NCI-H1694 (cell line): ENCODE measurements at regions not wholly inside any gene's neighbourhood (a gene's known extent, or its start where the extent isn't known, plus 50 kb on each side); places are given as distances from the start of the nearest gene placed in this dataset.
A peak's percentile ranks its signal among the peaks of the same experiment; 100 is the strongest.

Experiments
- DNase-seq: peaks from one replicate; lab custom pipeline; 2025; lab: John Stamatoyannopoulos, UW

DNA sequence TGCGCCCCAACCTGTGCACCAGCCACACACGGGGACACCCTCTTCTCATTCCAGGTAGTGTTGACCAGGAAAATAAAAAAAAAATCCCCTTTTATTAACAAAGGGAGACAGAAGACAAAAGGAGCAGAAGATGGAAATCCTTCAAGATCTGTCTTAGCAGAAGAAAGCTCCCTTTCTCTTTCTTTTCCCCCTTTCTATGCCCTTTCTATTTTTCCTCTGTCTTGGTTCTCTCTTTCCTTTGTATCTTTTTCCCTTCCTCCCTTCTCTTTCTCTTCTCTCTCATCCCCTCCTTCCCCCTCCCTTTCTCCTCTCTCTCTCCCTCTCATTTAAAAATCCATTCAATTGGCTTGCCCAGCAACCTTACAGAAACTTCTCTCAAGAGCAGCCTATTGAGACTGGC is 254.1 kb upstream of the ZFHX3 start:
- no peak for DNase-seq

DNA sequence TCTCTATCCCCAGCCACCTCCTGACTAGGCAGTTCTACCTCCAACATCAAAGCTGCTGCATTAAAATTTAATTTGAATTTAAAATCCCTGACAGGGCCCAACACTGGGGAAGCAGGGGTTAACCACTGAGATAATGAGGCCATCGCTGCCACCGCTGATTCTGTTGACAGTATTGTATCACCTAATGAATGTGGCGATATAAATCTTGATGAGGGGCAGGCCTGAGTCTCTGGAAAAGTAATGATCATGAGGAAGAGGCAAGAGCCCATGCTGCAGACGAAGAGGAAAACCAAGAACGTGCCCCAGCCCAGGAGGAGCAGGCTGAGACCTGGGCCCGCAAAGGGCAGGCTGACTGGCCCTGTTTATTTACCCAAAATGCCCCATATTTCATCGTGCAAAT is 251.4 kb upstream of the ZFHX3 start:
- no peak for DNase-seq

DNA sequence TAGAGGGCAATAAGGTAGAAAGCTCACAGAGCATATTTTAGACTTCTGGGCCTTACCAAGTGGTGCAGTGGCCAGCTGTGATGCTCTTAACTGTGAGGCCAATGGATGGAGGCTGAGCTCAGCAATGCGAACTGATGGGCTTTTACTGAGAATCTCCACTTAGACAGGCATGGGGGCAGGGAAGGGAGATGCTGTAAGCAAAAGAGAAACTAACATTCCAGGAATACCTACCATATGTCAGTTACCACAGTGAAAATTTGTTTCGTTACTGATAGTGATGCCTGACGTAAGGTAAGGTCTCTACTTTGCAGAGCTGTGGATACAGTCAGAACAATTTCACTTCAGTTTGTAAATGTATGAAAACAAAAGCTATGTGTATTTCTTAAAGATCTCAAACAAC is 250.6 kb upstream of the ZFHX3 start:
- no peak for DNase-seq

DNA sequence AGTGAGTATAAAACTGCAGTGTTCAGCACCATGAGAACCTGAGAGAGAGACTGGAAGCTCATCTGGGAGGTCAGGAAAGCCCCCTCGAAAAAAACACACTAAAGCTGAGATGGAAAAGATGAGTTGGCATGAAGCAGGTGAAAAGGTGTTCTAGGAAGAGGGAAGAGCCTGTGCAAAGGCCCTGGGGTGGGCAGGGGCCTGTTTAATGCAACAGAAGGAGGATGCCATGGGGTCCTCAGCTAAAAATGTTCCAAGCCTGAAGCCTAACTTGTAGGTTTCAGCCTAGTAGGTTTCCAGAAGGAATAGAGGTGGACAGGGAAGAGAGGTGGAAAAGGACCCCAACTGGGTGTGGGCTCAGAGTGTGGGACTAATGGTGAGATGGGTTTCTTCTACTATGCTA is 242.3 kb upstream of the ZFHX3 start:
- no peak for DNase-seq

DNA sequence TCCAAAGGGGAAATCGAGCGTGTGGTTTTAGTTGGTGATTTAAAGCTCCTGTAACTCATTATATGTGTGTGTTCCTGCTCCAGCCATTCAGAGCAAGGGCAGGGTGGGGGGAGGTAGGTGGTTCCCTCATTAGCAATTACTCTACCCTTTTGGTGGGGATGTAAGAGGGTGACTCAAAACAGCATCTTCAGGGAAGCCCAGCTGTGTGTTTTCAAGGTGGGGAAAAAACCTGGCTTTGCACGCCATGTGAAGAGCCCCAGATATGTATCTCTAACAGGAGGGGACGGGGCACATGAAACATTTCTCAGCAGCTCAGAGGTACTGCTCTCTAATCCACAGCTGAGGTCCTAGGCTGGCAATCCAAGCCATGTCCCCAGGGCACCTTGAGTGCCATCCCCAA is 241.3 kb upstream of the ZFHX3 start:
- no peak for DNase-seq

DNA sequence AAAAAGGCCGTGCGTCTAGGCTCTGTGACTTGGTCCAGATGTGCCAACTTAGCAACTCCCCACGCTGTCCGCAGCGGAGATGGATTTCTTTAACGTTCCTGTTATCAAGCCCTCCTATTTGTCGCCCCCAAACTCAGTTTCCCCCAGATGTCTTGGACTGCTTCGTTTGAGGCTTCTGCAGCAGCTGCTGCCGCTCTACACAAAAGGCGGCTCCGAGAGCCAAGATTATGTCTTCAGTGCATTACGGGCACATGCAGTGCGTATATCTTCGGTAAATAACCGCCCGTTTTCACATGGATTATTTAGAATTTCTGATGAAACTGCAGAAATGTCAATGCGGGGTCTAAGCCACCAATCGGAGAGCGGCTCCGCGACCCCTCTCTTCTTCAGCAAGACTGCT is 240.6 kb upstream of the ZFHX3 start:
- no peak for DNase-seq

DNA sequence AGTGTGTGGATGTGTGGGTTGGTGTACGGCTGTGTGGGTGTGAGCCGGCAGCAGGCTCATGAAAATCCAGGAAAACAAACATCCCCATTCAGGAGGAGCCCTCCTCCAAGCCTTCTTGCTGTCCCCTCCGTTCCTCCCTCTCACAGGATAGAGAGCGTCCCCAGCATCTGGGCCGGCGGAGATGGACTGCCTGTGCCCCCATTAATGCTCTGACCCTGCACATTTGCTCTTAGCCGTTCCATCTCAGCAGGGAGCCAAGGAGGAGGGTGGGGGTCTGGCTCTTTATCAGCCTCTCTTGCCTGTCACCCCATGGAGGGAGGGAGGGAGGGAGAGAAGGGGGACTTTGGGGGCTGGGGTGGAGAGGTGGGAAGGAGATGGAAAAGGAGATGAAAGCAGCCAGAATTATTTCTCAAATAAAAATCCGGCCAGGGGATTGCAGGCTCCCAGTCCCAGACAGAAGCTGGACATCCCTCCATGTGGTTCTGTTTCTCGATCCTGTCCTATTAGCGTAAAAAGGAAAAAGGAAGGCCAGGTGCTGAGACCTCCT is 240.0 kb upstream of the ZFHX3 start:
- no peak for DNase-seq

DNA sequence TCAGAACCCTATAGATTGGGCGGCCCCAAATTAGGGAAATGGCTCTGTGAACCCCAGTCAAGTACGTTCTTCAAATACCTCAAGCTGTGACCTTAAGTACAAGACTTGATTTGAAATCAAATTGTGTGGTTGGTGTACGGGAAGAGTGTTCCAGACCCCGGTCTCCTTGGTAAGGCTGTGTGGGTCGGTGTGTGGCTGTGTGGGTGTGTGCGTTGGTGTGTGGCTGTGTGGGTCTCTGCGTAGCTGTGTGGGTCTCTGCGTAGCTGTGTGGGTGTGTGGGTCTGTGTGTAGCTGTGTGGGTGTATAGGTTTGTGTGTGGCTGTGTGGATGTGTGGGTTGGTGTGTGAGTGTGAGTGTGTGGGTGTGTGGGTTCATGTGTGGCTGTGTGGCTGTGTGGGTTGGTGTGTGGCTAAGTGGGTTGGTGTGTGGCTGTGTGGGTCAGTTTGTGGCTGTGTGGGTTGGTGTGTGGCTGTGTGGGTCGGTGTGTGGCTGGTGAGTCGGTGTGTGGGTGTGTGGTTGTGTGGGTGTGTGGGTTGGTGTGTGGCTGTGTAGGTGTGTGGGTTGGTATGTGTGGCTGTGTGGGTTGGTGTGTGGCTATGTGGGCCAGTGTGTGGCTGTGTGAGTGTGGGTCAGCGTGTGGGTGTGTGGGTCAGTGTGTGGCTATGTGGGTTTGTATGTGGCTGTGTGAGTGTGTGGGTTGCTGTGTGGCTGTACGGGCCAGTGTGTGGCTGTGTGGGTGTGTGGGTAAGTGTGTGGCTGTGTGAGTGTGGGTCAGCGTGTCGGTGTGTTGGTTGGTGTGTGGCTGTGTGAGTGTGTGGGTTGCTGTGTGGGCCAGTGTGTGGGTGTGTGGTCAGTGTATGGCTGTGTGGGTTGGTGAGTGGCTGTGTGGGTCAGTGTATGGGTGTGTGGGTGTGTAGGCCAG is 238.7 kb upstream of the ZFHX3 start:
- no peak for DNase-seq

DNA sequence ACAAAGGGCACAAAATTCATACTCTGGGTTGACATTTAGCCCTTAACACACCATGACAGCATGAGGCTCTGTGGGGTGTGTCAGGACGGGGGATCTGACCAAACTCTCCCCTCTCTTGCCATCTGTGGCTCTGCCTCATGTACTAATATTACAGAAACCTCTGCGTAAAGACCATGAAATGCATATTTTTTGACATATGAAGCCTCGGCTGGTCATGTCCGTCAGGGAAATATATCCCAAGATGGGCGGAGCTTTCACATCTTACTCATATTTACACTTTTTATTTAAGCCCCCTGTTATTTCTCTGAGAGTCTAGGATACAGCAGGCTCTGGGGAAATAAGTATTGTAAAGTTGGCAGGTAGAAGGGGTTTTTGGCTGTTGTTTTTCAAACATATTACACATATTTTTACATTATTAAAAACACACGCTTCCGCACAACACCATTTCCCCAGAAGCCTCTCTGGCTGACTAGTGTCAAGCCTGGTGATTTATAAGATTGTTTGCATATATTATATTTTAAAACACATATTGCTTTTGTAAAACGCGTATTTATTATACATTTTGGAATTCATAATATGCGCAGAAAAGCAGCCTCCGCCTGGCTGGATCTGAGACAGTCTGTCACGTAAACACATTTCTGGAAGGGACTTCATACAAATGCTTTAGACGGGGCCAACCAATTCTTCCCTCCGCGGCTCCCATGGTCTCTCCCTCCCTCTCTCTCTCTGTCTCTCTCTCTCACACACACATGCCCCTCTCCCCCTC is 237.7 kb upstream of the ZFHX3 start:
- DNase-seq: no peak

DNA sequence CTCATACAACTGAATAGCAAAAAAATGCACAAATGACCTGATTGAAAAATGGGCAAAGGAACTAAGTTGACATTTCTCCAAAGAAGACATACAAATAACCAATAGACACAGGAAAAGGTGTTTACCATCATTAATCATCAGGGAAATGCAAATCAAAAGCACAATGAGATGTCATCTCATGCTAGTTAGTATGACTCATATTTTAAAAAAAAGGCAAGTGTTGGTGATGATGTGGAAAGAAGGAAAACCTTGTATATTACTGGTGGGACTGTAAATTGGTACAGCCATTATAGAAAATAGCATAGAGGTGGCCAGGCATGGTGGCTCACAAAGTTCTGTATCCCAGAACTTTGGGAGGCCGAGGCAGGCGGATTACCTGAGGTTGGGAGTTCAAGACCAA is 232.5 kb upstream of the ZFHX3 start:
- DNase-seq: no peak

DNA sequence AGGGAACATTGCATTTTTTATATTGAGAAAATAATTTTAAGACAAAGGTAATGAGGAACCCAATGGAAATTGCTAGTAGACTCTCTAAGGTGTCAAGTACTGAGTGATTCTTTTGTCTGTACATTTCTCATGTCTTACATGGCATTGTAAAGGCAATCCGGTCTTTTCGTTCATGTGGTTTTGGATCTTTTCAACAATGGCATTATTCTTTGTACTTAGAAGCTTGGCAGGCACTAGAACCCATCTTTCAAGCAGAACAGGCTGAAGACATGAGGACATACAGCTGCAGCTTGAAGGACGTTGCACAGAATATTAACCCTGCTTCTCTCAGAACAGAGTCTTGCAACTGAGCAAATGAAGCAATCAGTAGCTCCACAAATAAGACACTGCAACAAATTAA is 231.5 kb upstream of the ZFHX3 start:
- DNase-seq: no peak

DNA sequence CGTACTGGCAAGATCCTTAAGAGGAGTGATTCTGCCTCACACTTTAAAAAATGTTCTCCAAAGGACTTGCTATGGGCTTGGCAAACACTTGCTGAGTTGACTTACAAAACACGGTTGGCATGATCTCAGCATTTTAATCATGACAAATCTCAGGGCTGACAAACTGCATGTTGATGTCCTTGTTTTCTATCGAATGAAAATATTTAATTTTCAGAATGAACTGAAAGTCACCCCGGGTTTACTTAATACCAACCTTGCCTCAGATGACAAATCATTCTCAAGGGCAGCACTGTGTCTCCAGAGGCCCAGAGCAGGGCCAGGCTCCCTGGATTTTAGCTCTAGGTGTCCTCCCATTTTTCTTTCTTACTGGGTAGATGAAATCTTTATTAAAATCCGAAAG is 229.1 kb upstream of the ZFHX3 start:
- no peak for DNase-seq

DNA sequence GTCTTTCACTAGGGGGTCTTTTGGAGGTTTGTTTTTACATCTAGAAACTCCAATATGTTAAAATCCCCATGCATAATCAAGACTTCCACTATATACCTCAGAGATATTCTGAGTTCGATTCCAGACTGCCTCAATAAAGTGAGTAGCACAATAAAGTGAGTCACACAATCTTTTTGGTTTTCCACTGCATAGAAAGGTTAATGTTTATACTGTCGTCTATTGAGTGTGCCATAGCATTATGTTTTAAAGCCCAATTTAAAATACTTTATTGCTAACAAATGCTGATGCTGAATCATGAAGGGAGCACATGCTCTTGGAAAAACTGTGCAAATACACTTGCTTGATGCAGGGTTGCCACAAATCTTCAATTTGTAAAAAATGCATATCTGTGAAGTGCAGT is 227.5 kb upstream of the ZFHX3 start:
- DNase-seq: no peak

DNA sequence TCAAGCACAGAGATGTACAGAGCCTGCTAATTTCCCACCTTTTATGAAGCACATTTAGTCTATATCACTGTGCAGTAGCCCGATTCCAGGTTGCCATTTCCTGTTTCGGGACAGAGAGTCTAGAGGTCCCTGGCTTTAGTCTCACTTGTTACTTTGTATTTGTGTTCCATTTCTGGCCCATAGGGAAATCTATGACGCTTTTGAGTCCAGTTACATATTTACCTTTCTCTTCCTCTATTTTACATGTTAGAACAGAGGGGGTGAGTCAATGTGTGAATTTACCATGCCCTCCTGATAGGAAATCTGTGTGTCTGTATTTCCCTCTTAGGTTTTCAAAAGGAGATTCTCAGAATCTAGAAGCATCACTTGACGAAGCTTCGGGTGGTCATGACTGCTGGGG is 227.1 kb upstream of the ZFHX3 start:
- no peak for DNase-seq

DNA sequence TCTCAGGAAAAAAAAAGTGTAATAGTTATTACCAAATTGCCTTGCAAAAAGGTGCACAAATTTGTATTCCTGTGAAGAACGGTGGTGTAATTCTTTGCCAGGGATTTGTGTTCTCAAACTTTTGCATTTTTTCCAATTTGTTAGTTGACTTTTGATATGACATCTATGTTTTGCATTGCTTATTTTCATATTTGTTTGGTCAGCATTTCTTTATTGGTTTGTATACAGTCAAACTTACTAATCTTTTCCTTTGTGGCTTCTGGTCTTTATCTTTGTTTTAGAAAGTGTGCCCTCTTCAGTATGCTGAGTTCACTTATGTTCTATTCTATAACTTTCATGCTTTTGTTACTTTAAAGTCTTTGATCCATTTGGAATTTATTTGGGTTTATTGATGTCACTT is 226.2 kb upstream of the ZFHX3 start:
- no peak for DNase-seq

DNA sequence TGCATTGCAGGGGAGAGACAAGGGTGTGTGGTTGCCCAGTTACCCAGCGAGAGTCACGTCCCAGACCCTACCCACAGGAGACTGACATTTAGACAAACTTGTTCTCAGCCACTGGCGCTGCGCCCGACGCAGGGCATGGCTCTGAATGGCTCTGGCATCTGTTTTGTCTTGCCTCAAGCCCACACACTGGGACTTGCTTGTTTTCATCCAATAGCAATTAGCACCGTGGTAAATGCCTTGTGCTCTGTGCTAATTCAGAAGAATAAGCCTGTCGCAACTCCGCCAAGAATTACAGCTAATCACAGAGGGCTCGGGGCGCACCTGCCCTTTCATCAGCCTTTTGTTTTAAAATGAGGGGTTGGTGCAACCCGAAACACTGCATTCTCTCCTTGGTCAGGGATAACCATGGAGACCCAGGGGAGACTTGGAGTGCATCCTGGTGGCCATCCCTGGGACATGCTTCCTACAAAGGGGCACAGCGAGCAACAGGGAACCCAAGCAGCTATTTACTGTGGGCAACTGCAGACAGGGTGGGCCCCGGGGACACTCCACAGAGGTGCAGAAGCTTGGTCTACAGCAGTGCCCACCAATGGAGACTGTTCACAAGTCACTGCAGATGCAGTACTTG is 220.6 kb upstream of the ZFHX3 start:
- DNase-seq: peak; percentile 28

DNA sequence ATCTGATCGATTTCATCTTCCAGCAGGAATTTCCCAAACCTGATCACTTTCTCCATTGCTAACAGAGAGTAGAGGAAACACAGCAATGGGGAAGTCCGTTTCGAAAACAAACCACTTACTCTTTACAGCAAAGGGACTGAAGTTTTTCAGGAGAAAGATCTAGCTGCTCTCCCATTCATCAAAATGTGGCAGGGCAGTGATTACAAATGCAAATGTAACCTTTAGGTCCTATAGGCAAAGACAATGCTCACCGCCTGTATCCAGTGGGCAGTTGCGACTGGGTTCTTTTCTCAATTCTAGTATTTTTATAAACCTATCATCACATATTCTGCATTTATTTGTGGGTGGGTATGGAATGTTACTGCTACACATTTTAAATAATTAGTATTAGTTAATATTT is 218.0 kb upstream of the ZFHX3 start:
- DNase-seq: no peak

DNA sequence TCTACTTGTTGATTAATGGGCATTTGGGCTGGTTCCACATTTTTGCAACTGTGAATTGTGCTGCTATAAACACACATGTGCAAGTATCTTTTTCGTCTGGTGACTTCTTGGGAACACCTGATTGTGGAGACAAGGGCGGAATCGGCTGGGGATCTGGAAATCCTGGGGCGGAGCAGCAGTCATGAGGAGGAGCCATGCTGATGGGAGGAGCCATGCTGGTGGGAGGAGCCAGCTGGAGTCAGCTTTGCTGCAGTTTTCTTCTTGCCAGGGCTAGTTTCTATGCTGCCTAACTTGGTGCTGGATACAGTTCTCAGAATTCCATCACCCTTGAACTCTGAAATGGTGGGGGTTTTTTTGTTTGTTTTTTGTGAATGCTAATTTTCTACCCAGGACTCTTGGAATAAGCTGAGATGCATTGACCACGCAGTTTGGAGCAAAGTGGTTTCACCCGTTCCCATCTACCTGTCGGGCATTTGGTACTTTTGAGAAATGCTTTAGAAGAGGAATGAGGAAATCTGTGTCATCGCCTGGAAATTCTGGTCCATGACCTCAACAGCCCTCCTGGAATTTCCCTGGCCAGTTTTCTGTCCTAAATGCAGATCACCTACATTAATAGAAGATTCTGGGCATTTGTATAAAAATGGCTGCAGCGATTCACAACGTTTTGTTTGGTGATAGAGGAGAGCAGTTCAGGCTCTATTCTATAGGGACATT is 217.4 kb upstream of the ZFHX3 start:
- DNase-seq: no peak

DNA sequence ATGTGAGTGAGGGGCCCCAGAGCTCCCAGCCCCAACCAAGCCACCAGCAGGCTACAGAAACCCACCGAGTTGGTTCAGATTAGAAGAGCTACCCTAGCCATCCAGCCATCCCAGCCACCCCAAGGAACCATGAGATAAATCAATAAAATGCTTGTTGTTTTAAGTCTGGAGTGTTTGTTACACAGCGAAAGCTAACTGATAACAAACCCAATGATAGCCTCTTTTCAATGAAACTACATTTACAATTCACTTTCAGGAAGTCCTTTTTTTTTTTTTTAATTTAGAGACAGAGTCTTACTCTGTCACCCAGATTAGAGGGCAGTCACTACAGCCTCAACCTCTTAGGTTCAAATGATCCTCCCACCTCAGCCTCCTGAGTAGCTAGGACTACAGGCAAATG is 215.0 kb upstream of the ZFHX3 start:
- DNase-seq: no peak

DNA sequence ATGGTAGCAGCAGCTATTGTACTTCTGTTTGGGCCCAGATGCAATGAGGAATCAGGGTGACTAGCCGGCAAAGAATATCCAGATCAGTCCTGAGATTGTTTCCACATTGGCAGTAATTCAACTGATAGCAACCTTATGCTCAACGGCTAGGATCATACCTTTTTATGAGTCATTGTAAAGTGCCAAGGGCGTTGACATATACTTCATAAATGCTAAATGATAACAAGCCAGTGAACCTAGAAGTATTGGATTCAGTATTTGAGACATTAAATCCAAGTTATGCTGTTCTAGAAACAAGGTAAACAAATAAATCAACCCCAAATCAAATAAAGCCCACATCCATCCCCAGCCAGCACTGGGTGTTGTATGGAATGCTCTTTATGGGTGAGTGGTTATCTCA is 207.1 kb upstream of the ZFHX3 start:
- no peak for DNase-seq

DNA sequence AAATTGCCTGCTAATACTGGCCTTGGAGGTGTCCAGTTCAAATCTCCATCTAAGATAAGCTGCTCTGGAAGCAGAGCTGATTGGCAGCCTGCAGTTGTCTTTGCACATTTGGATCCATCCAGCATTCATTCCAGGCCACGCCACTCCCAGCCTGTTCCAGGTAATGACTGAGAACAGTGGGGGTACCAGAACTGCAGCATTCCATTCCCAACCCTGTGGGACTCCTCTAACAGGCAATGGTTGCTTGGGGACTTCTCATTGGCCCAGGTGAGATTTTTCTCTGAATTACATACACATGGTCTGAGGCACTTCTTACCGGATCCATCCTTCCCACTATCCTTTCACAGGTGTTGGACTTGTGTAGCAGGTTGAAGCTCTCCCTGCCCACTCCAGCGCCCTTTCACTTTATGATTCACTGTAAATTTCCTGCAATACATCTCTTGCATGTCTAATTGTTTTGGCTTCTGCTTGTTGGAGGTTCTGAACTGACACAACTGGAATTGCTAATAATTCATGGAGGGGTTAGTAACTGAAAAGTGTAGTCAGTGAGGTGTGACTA is 206.1 kb upstream of the ZFHX3 start:
- DNase-seq: no peak

DNA sequence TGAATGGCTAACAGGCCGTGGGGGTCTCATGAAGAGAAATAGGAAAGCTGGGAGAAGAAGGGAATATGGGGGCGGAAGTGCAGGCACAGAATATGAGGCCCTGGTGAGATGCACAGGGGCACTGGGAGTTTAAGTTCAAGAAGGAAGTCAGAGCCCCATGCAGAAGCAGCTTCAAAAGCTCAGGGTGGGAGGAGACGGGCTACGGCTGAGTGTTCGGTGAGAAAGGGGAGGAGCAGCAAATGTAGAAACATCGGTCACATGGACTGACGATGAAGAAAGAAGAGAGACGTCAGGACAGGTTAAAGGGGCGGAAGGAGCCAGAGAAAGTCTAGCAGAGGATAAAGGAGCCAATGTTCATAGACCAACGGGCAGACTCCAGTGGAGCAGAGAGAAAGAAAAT is 204.5 kb upstream of the ZFHX3 start:
- DNase-seq: no peak
